ENCODE measurements at regions not wholly inside any gene's neighbourhood (a gene's known extent, or its start where the extent isn't known, plus 50 kb on each side); places are given as distances from the start of the nearest gene placed in this dataset.

DNA sequence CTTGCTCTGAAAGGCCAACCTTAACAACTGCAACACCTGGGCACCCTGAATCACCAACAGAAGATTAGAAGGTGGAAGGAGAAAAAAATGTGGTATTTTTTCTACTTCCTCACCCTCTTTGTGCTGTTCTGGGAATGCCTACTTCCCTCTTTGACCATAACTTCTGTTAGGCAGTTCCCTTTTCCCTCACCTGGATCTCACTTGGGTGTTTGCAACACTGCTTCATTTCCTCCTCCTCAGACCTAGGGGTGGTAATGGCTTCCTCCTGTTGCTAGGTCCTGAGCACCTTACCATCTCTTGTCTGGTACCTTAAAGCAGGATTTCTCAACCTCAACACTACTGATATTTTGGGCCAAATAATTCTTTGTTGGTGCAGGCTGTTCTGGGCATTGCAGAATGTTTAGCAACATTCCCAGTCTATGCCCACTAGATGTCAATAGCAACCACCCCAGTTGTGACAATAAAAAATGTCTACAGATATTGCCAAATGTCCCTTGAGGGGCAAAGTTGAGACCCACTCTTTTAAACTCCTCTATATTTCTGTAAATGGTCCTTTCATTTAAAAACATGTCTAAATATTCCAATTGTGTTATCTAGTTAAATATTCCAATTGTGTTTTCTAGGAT is 300.0 kb upstream of the VLDLR start:
- in situ Hi-C loops (cut with HindIII; ENCODE audit: low pct_ligation_motif_present, low sequenced_read_pairs), result no loop called here
- Histone ChIP-seq H3K36me3 (replicated peaks) (no peaks in the 10 kb centered on the region), H3K27ac (no peak overlapping the region), H3K27me3 (replicated peaks) (no peaks in the 10 kb centered on the region), H3K4me3 (ENCODE audit: low read depth, low read length) (no peak overlapping the region)
- DNase-seq, result no peak
- TF ChIP-seq, protein P1, sequence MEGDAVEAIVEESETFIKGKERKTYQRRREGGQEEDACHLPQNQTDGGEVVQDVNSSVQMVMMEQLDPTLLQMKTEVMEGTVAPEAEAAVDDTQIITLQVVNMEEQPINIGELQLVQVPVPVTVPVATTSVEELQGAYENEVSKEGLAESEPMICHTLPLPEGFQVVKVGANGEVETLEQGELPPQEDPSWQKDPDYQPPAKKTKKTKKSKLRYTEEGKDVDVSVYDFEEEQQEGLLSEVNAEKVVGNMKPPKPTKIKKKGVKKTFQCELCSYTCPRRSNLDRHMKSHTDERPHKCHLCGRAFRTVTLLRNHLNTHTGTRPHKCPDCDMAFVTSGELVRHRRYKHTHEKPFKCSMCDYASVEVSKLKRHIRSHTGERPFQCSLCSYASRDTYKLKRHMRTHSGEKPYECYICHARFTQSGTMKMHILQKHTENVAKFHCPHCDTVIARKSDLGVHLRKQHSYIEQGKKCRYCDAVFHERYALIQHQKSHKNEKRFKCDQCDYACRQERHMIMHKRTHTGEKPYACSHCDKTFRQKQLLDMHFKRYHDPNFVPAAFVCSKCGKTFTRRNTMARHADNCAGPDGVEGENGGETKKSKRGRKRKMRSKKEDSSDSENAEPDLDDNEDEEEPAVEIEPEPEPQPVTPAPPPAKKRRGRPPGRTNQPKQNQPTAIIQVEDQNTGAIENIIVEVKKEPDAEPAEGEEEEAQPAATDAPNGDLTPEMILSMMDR (IDR thresholded peaks at IDR 0.05; ENCODE audit: low read depth, low read length, missing control alignments), result no peak

DNA sequence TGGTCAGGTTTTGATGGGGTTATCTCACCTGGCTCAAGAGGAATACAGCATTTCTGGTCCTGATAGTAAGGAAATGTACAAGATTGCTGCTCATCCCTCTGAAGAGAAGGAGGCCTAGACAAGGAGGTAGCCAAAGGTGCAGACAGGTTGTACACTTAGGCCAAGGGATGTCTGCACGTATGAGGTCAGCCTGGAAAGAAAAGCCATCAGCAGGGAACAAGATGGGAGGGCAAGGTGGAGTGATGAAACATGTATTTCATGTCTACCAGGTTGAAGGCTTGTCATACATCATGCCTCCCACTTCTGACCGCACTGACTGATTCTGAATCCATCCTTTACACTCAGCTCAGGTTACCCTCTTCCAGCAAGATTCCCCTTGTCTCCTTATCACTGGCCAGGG is 296.8 kb upstream of the VLDLR start:
- TF ChIP-seq, protein P1 (IDR thresholded peaks at IDR 0.05; ENCODE audit: low read depth, low read length, missing control alignments), result no peak
- no peak for DNase-seq
- Histone ChIP-seq H3K4me3 (ENCODE audit: low read depth, low read length) (no peak overlapping the region), H3K27ac (no peak overlapping the region), H3K36me3 (replicated peaks) (no peaks in the 10 kb centered on the region), H3K27me3 (replicated peaks) (no peaks in the 10 kb centered on the region)
- in situ Hi-C loops (cut with HindIII; ENCODE audit: low pct_ligation_motif_present, low sequenced_read_pairs), result no loop called here

DNA sequence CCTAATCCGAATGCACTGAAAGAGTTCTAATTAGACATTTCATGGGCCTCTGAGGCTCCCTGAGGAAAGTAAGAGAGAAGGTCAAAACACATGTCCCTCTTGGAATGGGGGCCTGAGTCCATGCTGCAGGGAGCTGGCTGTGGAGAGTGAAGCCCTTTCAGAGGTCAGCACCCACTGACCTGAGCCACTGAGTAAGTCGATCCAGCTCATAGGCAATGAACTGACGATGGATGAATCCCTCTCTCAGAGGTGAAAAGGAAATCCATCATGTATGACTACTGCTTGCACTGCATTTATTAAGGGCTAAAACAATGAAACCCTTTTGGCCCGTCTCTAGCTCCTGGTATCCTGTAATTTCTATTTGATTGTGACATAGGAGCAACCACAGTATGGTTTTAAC is 288.9 kb upstream of the VLDLR start:
- TF ChIP-seq, protein P1 (IDR thresholded peaks at IDR 0.05; ENCODE audit: low read depth, low read length, missing control alignments), result no peak
- Histone ChIP-seq H3K27ac (no peak overlapping the region), H3K4me3 (ENCODE audit: low read depth, low read length) (no peak overlapping the region), H3K27me3 (replicated peaks) (no peaks in the 10 kb centered on the region), H3K36me3 (replicated peaks) (no peaks in the 10 kb centered on the region)
- DNase-seq, result no peak
- in situ Hi-C loops (cut with HindIII; ENCODE audit: low pct_ligation_motif_present, low sequenced_read_pairs), result no loop called here

DNA sequence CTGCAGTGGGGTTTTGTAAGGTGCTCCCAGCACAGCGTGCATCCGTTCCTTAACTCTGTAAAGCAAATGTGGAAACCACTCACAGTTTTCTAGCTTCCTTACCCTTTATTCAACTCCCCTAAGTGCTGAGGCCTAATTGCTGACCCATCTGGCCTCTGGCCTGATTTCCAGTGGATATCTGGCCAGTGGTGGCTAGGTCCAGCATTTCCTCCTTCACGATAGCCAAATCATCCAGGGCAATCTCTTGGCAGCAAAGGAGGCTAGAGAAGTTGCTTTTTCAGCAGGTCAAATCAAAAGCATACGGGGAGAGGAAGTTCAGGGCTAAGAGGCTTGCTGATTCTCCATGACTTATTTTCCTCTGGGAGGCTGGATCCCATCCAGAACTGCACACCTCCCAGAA is 286.3 kb upstream of the VLDLR start:
- TF ChIP-seq, protein P1 (IDR thresholded peaks at IDR 0.05; ENCODE audit: low read depth, low read length, missing control alignments), result no peak
- Histone ChIP-seq H3K4me3 (ENCODE audit: low read depth, low read length) (no peak overlapping the region), H3K27ac (no peak overlapping the region), H3K27me3 (replicated peaks) (no peaks in the 10 kb centered on the region), H3K36me3 (replicated peaks) (no peaks in the 10 kb centered on the region)
- DNase-seq, result no peak
- in situ Hi-C loops (cut with HindIII; ENCODE audit: low pct_ligation_motif_present, low sequenced_read_pairs), result no loop called here

- Histone ChIP-seq H3K36me3 (replicated peaks) (no peaks in the 10 kb centered on the region), H3K4me3 (ENCODE audit: low read depth, low read length) (no peak overlapping the region), H3K27me3 (replicated peaks) (no peaks in the 10 kb centered on the region), H3K27ac (no peak overlapping the region)
- in situ Hi-C loops (cut with HindIII; ENCODE audit: low pct_ligation_motif_present, low sequenced_read_pairs), result no loop called here
- TF ChIP-seq, protein P1 (IDR thresholded peaks at IDR 0.05; ENCODE audit: low read depth, low read length, missing control alignments), result peak; percentile 54
- peak; percentile 26 for DNase-seq
Observed at GRCh38 chr9:2336055-2336454, 285.5 kb upstream of the VLDLR start.

DNA sequence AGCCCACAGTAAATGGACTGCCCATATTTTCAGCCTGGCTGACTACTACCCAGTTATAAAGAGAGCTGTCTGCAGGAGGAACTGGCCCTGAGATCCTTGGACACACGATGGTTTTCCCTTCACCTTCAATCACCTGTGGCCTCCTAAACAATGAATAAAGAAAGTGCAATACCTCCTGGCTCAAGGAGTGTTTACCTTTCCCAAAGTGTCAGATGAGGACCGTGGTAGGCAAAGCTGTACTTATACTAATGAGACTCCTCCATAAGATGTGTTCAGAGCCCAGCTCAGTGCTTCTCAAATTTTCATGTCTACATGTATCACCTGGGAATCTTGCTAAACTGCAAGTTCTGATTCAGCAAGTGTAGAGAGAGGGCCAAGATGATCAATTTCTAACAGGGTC is 284.5 kb upstream of the VLDLR start:
- Histone ChIP-seq H3K36me3 (replicated peaks) (no peaks in the 10 kb centered on the region), H3K27me3 (replicated peaks) (no peaks in the 10 kb centered on the region), H3K4me3 (ENCODE audit: low read depth, low read length) (no peak overlapping the region), H3K27ac (no peak overlapping the region)
- DNase-seq, result no peak
- TF ChIP-seq, protein P1 (IDR thresholded peaks at IDR 0.05; ENCODE audit: low read depth, low read length, missing control alignments), result no peak
- in situ Hi-C loops (cut with HindIII; ENCODE audit: low pct_ligation_motif_present, low sequenced_read_pairs), result no loop called here

All from brain microvascular endothelial cell (primary cell).